ENCODE measurements at regions not wholly inside any gene's neighbourhood (a gene's known extent, or its start where the extent isn't known, plus 50 kb on each side); places are given as distances from the start of the nearest gene placed in this dataset.

GRCh38 chr13:99911965-99912566 lies 59.5 kb downstream of the ZIC5 start:
- FAIRE-seq (no peak), DNase-seq (ENCODE audit: insufficient read length, low spot score) (no peak)
- TF ChIP-seq POU2F2 (IDR thresholded peaks at IDR 0.05; ENCODE audit: low read depth, low read length), result no peak
- TF ChIP-seq PAX5 (IDR thresholded peaks at IDR 0.05; ENCODE audit: insufficient read depth, low read length, severe bottlenecking), result no peak
- TF ChIP-seq SPI1 (IDR thresholded peaks at IDR 0.05; ENCODE audit: low read depth, low read length), result no peak
- no peak for TF ChIP-seq POLR2AphosphoS5 (IDR thresholded peaks at IDR 0.05; ENCODE audit: low read depth, low read length)
- no peak for TF ChIP-seq TAF1 (IDR thresholded peaks at IDR 0.05; ENCODE audit: low read depth, low read length)
- TF ChIP-seq POLR2A (IDR thresholded peaks at IDR 0.05; ENCODE audit: low read depth, low read length), result no peak

GRCh38 chr13:99911069-99911964 lies 60.2 kb downstream of the ZIC5 start:
- DNase-seq (ENCODE audit: insufficient read length, low spot score) (no peak), FAIRE-seq (no peak)
- TF ChIP-seq POLR2AphosphoS5 (IDR thresholded peaks at IDR 0.05; ENCODE audit: low read depth, low read length), result no peak
- TF ChIP-seq POLR2A (IDR thresholded peaks at IDR 0.05; ENCODE audit: low read depth, low read length), result no peak
- no peak for TF ChIP-seq SPI1 (IDR thresholded peaks at IDR 0.05; ENCODE audit: low read depth, low read length)
- TF ChIP-seq PAX5 (IDR thresholded peaks at IDR 0.05; ENCODE audit: insufficient read depth, low read length, severe bottlenecking), result no peak
- TF ChIP-seq TAF1 (IDR thresholded peaks at IDR 0.05; ENCODE audit: low read depth, low read length), result no peak
- TF ChIP-seq POU2F2 (IDR thresholded peaks at IDR 0.05; ENCODE audit: low read depth, low read length), result no peak

GRCh38 chr13:99909836-99910619 lies 61.5 kb downstream of the ZIC5 start:
- DNase-seq (ENCODE audit: insufficient read length, low spot score) (no peak), FAIRE-seq (no peak)
- no peak for TF ChIP-seq PAX5 (IDR thresholded peaks at IDR 0.05; ENCODE audit: insufficient read depth, low read length, severe bottlenecking)
- TF ChIP-seq POLR2AphosphoS5 (IDR thresholded peaks at IDR 0.05; ENCODE audit: low read depth, low read length), result no peak
- TF ChIP-seq POU2F2 (IDR thresholded peaks at IDR 0.05; ENCODE audit: low read depth, low read length), result no peak
- TF ChIP-seq POLR2A (IDR thresholded peaks at IDR 0.05; ENCODE audit: low read depth, low read length), result no peak
- TF ChIP-seq TAF1 (IDR thresholded peaks at IDR 0.05; ENCODE audit: low read depth, low read length), result no peak
- no peak for TF ChIP-seq SPI1 (IDR thresholded peaks at IDR 0.05; ENCODE audit: low read depth, low read length)

DNA sequence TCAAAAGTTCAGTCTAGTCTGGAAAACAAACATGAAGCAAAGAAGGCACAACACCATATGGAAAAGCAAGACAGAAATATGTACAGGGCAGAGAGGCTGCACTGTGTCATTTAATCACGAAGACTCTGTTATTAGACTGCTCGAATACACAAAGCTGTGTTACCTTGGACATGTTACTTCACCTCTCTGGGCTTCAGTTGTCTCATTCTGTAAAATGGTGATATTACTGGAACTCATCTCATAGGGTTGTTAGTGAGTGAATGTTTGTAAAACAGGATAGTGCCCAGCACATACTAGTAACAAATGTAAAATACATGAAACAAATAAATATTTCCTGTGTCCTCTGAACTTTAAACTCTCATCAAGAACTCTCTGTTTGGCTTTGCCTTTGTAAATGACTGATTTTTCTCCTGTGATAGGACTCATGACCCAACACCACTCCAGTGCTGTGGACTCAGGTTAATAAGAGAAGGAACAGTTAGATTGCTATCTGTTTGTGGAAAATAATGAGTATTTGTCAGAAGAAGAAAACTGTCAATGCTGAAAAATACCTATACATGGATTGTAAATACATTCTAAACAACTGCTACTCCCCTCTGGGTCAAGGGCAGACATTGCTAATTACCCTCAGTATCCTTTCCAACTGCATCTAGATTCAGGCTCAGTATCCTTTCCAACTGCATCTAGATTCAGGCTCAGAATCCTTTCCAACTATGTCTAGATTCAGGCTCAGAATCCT lies 62.3 kb downstream of the ZIC5 start:
- TF ChIP-seq POLR2AphosphoS5 (IDR thresholded peaks at IDR 0.05; ENCODE audit: low read depth, low read length), result no peak
- TF ChIP-seq TAF1 (IDR thresholded peaks at IDR 0.05; ENCODE audit: low read depth, low read length), result no peak
- TF ChIP-seq PAX5 (IDR thresholded peaks at IDR 0.05; ENCODE audit: insufficient read depth, low read length, severe bottlenecking), result no peak
- TF ChIP-seq POLR2A (IDR thresholded peaks at IDR 0.05; ENCODE audit: low read depth, low read length), result no peak
- TF ChIP-seq SPI1 (IDR thresholded peaks at IDR 0.05; ENCODE audit: low read depth, low read length), result no peak
- no peak for TF ChIP-seq POU2F2 (IDR thresholded peaks at IDR 0.05; ENCODE audit: low read depth, low read length)
- FAIRE-seq (no peak), DNase-seq (ENCODE audit: insufficient read length, low spot score) (no peak)

DNA sequence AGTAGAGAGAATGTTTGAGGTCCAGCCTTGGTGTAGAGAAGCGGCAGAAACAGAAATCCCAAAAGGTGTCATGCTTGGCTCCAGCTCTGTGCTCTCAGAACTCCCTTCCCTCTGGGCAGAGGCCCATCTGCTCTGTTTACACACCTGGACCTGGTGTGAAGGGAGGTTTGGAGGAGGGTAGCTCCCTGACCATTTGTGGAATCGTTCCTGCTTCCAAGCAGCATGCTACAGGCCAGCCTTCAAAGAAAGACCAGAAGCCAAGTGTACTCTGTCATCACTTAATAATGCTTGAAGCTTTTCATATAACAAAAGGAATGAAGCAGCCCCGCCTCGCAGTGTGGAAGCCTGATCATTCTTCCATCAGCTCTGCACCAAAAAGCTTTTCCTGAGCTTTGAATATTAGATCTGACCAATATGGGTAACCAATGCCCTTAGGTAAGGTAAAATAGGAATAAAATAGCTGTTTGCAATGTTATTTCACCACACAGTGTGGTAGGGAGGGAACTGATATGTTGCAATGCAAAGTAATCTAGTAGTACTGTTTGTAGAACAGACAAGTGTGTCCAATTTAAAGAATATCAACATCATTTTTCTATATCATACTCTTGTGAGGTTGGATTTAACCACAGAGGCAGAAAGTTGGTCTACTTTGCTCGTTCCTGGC lies 63.3 kb downstream of the ZIC5 start:
- FAIRE-seq (no peak), DNase-seq (ENCODE audit: insufficient read length, low spot score) (no peak)
- TF ChIP-seq SPI1 (IDR thresholded peaks at IDR 0.05; ENCODE audit: low read depth, low read length) (no peak), POLR2AphosphoS5 (IDR thresholded peaks at IDR 0.05; ENCODE audit: low read depth, low read length) (no peak), PAX5 (IDR thresholded peaks at IDR 0.05; ENCODE audit: insufficient read depth, low read length, severe bottlenecking) (no peak), POLR2A (IDR thresholded peaks at IDR 0.05; ENCODE audit: low read depth, low read length) (no peak), POU2F2 (IDR thresholded peaks at IDR 0.05; ENCODE audit: low read depth, low read length) (no peak), TAF1 (IDR thresholded peaks at IDR 0.05; ENCODE audit: low read depth, low read length) (no peak)

GRCh38 chr13:99907627-99908026 lies 63.9 kb downstream of the ZIC5 start:
- DNase-seq (ENCODE audit: insufficient read length, low spot score) (no peak), FAIRE-seq (no peak)
- TF ChIP-seq SPI1 (IDR thresholded peaks at IDR 0.05; ENCODE audit: low read depth, low read length), result no peak
- no peak for TF ChIP-seq POLR2A (IDR thresholded peaks at IDR 0.05; ENCODE audit: low read depth, low read length)
- TF ChIP-seq POU2F2 (IDR thresholded peaks at IDR 0.05; ENCODE audit: low read depth, low read length), result no peak
- no peak for TF ChIP-seq TAF1 (IDR thresholded peaks at IDR 0.05; ENCODE audit: low read depth, low read length)
- no peak for TF ChIP-seq PAX5 (IDR thresholded peaks at IDR 0.05; ENCODE audit: insufficient read depth, low read length, severe bottlenecking)
- TF ChIP-seq POLR2AphosphoS5 (IDR thresholded peaks at IDR 0.05; ENCODE audit: low read depth, low read length), result no peak

DNA sequence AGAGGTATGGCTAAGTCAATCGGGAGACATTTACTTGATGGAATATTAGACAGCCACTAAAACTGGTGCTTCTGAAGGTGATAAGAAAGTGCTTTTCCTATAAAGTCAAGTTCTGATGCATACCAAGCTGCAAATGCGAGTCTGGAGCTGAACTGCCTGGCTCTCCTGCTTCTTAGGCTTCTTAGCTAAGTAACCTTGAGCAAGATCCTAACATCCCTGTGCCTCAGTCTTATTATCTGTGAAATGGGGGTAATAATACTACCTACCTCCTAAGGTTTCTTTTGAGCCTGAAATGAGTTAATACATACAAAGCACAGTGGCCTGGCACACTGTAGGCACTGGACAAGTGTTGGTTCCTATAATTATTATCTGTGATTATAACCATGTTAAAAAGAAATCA lies 64.5 kb downstream of the ZIC5 start:
- DNase-seq (ENCODE audit: insufficient read length, low spot score) (no peak), FAIRE-seq (no peak)
- TF ChIP-seq POLR2A (IDR thresholded peaks at IDR 0.05; ENCODE audit: low read depth, low read length) (no peak), PAX5 (IDR thresholded peaks at IDR 0.05; ENCODE audit: insufficient read depth, low read length, severe bottlenecking) (no peak), POLR2AphosphoS5 (IDR thresholded peaks at IDR 0.05; ENCODE audit: low read depth, low read length) (no peak), SPI1 (IDR thresholded peaks at IDR 0.05; ENCODE audit: low read depth, low read length) (no peak), TAF1 (IDR thresholded peaks at IDR 0.05; ENCODE audit: low read depth, low read length) (no peak), POU2F2 (IDR thresholded peaks at IDR 0.05; ENCODE audit: low read depth, low read length) (no peak)

- TF ChIP-seq SPI1 (IDR thresholded peaks at IDR 0.05; ENCODE audit: low read depth, low read length), result no peak
- no peak for TF ChIP-seq POLR2A (IDR thresholded peaks at IDR 0.05; ENCODE audit: low read depth, low read length)
- no peak for TF ChIP-seq TAF1 (IDR thresholded peaks at IDR 0.05; ENCODE audit: low read depth, low read length)
- no peak for TF ChIP-seq POU2F2 (IDR thresholded peaks at IDR 0.05; ENCODE audit: low read depth, low read length)
- TF ChIP-seq POLR2AphosphoS5 (IDR thresholded peaks at IDR 0.05; ENCODE audit: low read depth, low read length), result no peak
- TF ChIP-seq PAX5 (IDR thresholded peaks at IDR 0.05; ENCODE audit: insufficient read depth, low read length, severe bottlenecking), result no peak
- no peak for FAIRE-seq
- no peak for DNase-seq (ENCODE audit: insufficient read length, low spot score)
These were observed 65.8 kb downstream of the ZIC5 start for GRCh38 chr13:99905814-99906213.
